NCI-H2107 treated with DMSO at 0.1 percent for 48 hours (cell line): ENCODE measurements at regions not wholly inside any gene's neighbourhood (a gene's known extent, or its start where the extent isn't known, plus 50 kb on each side); places are given as distances from the start of the nearest gene placed in this dataset.

Experiments
- DNase-seq: peaks from one replicate; lab custom pipeline; 2025; ENCODE audit not compliant: unreplicated experiment; lab: John Stamatoyannopoulos, UW

- DNase-seq = no peak
These were observed 125.1 kb upstream of the ITGA4 start for GRCh38 chr2:181332044-181332605.

GRCh38 chr2:181334158-181334826 is 122.9 kb upstream of the ITGA4 start:
- no peak for DNase-seq

GRCh38 chr2:181340891-181341290 is 116.3 kb upstream of the ITGA4 start:
- DNase-seq = no peak

GRCh38 chr2:181341855-181342600 is 115.2 kb upstream of the ITGA4 start:
- no peak for DNase-seq

GRCh38 chr2:181348107-181348837 is 108.9 kb upstream of the ITGA4 start:
- DNase-seq = no peak

- DNase-seq = no peak
These were observed 105.0 kb upstream of the ITGA4 start for GRCh38 chr2:181352158-181352557.

- no peak for DNase-seq
These were observed 102.6 kb upstream of the ITGA4 start for GRCh38 chr2:181354626-181355025.

- no peak for DNase-seq
These were observed 100.6 kb upstream of the ITGA4 start for GRCh38 chr2:181356526-181357130.

- DNase-seq = no peak
These were observed 99.2 kb upstream of the ITGA4 start for GRCh38 chr2:181357979-181358378.

- DNase-seq = no peak
These were observed 94.6 kb upstream of the ITGA4 start for GRCh38 chr2:181362561-181362960.

GRCh38 chr2:181363164-181363563 is 94.0 kb upstream of the ITGA4 start:
- no peak for DNase-seq

GRCh38 chr2:181364492-181365170 is 92.6 kb upstream of the ITGA4 start:
- no peak for DNase-seq

GRCh38 chr2:181366675-181367175 is 90.5 kb upstream of the ITGA4 start:
- no peak for DNase-seq

- no peak for DNase-seq
These were observed 89.8 kb upstream of the ITGA4 start for GRCh38 chr2:181367411-181367810.

- no peak for DNase-seq
These were observed 89.2 kb upstream of the ITGA4 start for GRCh38 chr2:181367906-181368435.

- DNase-seq = no peak
These were observed 87.1 kb upstream of the ITGA4 start for GRCh38 chr2:181370126-181370525.

- no peak for DNase-seq
These were observed 86.0 kb upstream of the ITGA4 start for GRCh38 chr2:181371195-181371594.

- no peak for DNase-seq
These were observed 85.2 kb upstream of the ITGA4 start for GRCh38 chr2:181371782-181372645.

GRCh38 chr2:181372646-181373040 is 84.5 kb upstream of the ITGA4 start:
- no peak for DNase-seq
